ENCODE measurements at regions not wholly inside any gene's neighbourhood (a gene's known extent, or its start where the extent isn't known, plus 50 kb on each side); places are given as distances from the start of the nearest gene placed in this dataset.

DNA sequence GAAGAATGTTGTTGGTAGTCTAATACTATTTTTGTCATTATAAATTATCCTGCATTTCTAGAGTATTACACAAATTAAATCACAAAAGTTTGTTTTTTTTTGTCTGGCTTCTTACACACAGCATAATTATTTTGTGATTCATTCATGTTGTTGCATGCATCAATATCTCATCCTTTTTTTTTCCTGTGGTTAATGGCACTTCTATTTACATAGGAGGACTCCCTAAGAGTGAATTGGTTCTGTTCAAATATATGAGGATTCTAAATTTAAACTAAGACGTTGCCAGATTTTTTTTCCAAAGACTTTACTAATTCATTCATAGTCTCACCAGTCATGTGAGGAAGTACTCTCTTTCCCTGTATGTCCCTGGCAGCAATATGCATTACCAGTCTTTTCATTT is 303.3 kb downstream of the GPR37 start (continued):
- no peak for TF ChIP-seq ATF6 (CRISPR knock-in tag; IDR thresholded peaks at IDR 0.05)
- TF ChIP-seq CBFB (CRISPR knock-in tag; IDR thresholded peaks at IDR 0.05; ENCODE audit: low read depth), result no peak
- TF ChIP-seq ZNF138 (CRISPR knock-in tag; conservative IDR thresholded peaks at IDR 0.05), result no peak
- TF ChIP-seq NR3C1 (CRISPR knock-in tag; conservative IDR thresholded peaks at IDR 0.05; ENCODE audit: low read depth), result no peak
- TF ChIP-seq GABPB1 (CRISPR knock-in tag; IDR thresholded peaks at IDR 0.05), result no peak
- no peak for TF ChIP-seq IRF2 (CRISPR knock-in tag; IDR thresholded peaks at IDR 0.05; ENCODE audit: borderline replicate concordance, low read depth)

- Mint-ChIP-seq H3K4me1 (no peaks in the 10 kb centered on the region), H3K4me3 (no peak overlapping the region), H3K27me3 (ENCODE audit: low read depth) (no peaks in the 10 kb centered on the region), H3K9me3 (no peaks in the 10 kb centered on the region), H3K27ac (no peak overlapping the region), H3K36me3 (no peaks in the 10 kb centered on the region)
- POLR2A ChIA-PET, result no interaction called here
- ATAC-seq, result no peak
- CTCF ChIA-PET, result interaction anchor here (1.5 kb wide), 1 partner anchor 324 kb away, joined by 6 read pairs; no protein-coding TSS in a partner anchor
- no peak for DNase-seq (ENCODE audit: low spot score)
- TF ChIP-seq GABPB1 (CRISPR knock-in tag; IDR thresholded peaks at IDR 0.05), result peak; percentile 63
- no peak for TF ChIP-seq NR1H2 (CRISPR knock-in tag; IDR thresholded peaks at IDR 0.05)
- TF ChIP-seq, protein P1, sequence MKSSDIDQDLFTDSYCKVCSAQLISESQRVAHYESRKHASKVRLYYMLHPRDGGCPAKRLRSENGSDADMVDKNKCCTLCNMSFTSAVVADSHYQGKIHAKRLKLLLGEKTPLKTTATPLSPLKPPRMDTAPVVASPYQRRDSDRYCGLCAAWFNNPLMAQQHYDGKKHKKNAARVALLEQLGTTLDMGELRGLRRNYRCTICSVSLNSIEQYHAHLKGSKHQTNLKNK (CRISPR knock-in tag; IDR thresholded peaks at IDR 0.05), result no peak
- no peak for TF ChIP-seq ZNF416 (CRISPR knock-in tag; IDR thresholded peaks at IDR 0.05)
Measured at GRCh38 chr7:124460555-124460954, 305.0 kb downstream of the GPR37 start.

DNA sequence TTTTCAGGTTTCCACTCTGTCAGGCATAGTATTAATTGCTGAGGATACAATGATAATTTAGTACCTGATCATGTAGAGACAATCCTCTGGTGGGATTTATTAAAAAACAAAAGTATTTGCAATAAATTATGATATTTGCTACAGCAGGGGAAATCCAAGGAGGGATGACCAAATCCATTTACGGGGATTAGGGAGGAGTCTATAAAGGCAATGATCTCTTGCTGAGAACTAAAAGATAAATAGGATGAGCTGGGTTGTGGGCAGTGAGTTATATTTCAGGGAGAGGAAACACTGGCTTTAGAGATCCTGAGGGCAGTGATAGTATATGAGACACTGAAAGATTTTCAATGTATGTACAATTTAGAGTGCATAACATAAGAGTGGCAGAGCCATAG is 305.5 kb downstream of the GPR37 start:
- ChIA-PET POLR2A (no interaction called here), CTCF (interaction anchor here (1.5 kb wide), 1 partner anchor 325 kb away, joined by 6 read pairs; no protein-coding TSS in a partner anchor)
- Mint-ChIP-seq H3K36me3 (no peaks in the 10 kb centered on the region), H3K4me1 (no peaks in the 10 kb centered on the region), H3K4me3 (no peak overlapping the region), H3K27me3 (ENCODE audit: low read depth) (no peaks in the 10 kb centered on the region), H3K9me3 (no peaks in the 10 kb centered on the region), H3K27ac (no peak overlapping the region)
- no peak for ATAC-seq
- DNase-seq (ENCODE audit: low spot score), result no peak
- TF ChIP-seq OVOL2 (CRISPR knock-in tag; IDR thresholded peaks at IDR 0.05; ENCODE audit: borderline replicate concordance) (no peak), MAX (CRISPR knock-in tag; IDR thresholded peaks at IDR 0.05) (no peak), ZNF232 (CRISPR knock-in tag; IDR thresholded peaks at IDR 0.05) (no peak), JAZF1 (CRISPR knock-in tag; IDR thresholded peaks at IDR 0.05) (no peak), ESRRA (CRISPR knock-in tag; IDR thresholded peaks at IDR 0.05; ENCODE audit: borderline replicate concordance) (no peak), IRF2 (CRISPR knock-in tag; IDR thresholded peaks at IDR 0.05; ENCODE audit: borderline replicate concordance, low read depth) (no peak), TP53 (CRISPR knock-in tag; IDR thresholded peaks at IDR 0.05) (no peak), EMX1 (CRISPR knock-in tag; IDR thresholded peaks at IDR 0.05) (no peak), SMAD3 (CRISPR knock-in tag; IDR thresholded peaks at IDR 0.05; ENCODE audit: borderline replicate concordance) (no peak), ZNF416 (CRISPR knock-in tag; IDR thresholded peaks at IDR 0.05) (no peak), ZNF138 (CRISPR knock-in tag; conservative IDR thresholded peaks at IDR 0.05) (no peak), CTCF (IDR thresholded peaks at IDR 0.05) (no peak), NFE2L1 (CRISPR knock-in tag; IDR thresholded peaks at IDR 0.05) (no peak), CDX4 (CRISPR knock-in tag; IDR thresholded peaks at IDR 0.05; ENCODE audit: borderline replicate concordance) (no peak), ZNF317 (CRISPR knock-in tag; IDR thresholded peaks at IDR 0.05; ENCODE audit: borderline replicate concordance, low read depth) (no peak), IRF1 (CRISPR knock-in tag; IDR thresholded peaks at IDR 0.05) (no peak)
- TF ChIP-seq, protein P2, sequence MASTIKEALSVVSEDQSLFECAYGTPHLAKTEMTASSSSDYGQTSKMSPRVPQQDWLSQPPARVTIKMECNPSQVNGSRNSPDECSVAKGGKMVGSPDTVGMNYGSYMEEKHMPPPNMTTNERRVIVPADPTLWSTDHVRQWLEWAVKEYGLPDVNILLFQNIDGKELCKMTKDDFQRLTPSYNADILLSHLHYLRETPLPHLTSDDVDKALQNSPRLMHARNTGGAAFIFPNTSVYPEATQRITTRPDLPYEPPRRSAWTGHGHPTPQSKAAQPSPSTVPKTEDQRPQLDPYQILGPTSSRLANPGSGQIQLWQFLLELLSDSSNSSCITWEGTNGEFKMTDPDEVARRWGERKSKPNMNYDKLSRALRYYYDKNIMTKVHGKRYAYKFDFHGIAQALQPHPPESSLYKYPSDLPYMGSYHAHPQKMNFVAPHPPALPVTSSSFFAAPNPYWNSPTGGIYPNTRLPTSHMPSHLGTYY (CRISPR knock-in tag; IDR thresholded peaks at IDR 0.05), result no peak
- TF ChIP-seq, protein P3, sequence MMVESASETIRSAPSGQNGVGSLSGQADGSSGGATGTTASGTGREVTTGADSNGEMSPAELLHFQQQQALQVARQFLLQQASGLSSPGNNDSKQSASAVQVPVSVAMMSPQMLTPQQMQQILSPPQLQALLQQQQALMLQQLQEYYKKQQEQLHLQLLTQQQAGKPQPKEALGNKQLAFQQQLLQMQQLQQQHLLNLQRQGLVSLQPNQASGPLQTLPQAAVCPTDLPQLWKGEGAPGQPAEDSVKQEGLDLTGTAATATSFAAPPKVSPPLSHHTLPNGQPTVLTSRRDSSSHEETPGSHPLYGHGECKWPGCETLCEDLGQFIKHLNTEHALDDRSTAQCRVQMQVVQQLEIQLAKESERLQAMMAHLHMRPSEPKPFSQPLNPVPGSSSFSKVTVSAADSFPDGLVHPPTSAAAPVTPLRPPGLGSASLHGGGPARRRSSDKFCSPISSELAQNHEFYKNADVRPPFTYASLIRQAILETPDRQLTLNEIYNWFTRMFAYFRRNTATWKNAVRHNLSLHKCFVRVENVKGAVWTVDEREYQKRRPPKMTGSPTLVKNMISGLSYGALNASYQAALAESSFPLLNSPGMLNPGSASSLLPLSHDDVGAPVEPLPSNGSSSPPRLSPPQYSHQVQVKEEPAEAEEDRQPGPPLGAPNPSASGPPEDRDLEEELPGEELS (CRISPR knock-in tag; IDR thresholded peaks at IDR 0.05), result no peak
- TF ChIP-seq, protein P1 (CRISPR knock-in tag; IDR thresholded peaks at IDR 0.05), result no peak

Data from WTC11 (cell line).